GM12892 (cell line): ENCODE measurements at regions not wholly inside any gene's neighbourhood (a gene's known extent, or its start where the extent isn't known, plus 50 kb on each side); places are given as distances from the start of the nearest gene placed in this dataset.

Experiments
- POLR2A ChIP-seq: IDR thresholded peaks from 2 replicates; pipeline ENCODE4 v1.6.1; 2011; ENCODE audit warnings: low read depth, low read length, control low read depth
- POLR2AphosphoS5 ChIP-seq: IDR thresholded peaks from 2 replicates; pipeline ENCODE4 v1.6.1; 2011; ENCODE audit warnings: low read depth, low read length, control low read depth
- TAF1 ChIP-seq: IDR thresholded peaks from 2 replicates; pipeline ENCODE4 v1.6.1; 2011; ENCODE audit warnings: low read depth, mild to moderate bottlenecking, control low read depth, low read length, borderline replicate concordance

- TF ChIP-seq TAF1 (no peak), POLR2A (no peak), POLR2AphosphoS5 (no peak)
Observed at GRCh38 chr20:12653642-12654041, 355.1 kb upstream of the SPTLC3 start.
